ENCODE measurements at regions not wholly inside any gene's neighbourhood (a gene's known extent, or its start where the extent isn't known, plus 50 kb on each side); places are given as distances from the start of the nearest gene placed in this dataset.

DNA sequence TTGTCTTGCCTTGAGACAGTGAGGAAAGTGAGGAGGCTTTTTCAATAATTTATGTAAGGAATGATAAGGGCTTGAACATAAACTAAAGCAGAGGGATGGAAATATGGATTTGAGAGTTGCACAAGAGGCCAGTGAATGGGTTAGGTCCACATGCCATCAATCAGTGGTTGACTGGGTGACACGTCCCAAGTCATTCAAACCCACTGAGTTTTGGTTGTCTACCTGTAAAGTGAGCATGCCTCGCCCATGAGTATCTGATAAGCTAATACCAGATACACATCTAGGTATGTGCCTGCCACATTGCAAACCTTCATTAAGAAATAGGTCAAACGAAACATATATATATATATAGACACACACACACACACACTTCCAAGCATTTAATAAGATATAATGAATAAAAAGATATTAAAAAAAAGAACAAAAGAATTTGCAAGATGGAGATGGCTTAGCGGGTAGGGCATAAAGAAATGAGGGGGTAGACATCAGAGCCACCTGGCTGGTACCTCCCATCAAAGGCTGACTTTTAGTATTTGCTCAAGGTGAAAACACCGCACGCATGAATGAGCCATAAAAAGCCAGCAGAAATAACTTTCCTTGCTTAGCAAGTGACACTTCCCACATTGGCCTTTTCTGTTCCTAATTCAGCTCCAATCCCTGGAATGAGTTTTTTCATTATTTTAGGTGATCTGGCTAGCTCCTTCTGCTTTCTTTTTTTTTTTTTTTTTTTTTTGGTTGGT is 109.1 kb upstream of the GGTLC1 start:
- DNase-seq, result no peak

DNA sequence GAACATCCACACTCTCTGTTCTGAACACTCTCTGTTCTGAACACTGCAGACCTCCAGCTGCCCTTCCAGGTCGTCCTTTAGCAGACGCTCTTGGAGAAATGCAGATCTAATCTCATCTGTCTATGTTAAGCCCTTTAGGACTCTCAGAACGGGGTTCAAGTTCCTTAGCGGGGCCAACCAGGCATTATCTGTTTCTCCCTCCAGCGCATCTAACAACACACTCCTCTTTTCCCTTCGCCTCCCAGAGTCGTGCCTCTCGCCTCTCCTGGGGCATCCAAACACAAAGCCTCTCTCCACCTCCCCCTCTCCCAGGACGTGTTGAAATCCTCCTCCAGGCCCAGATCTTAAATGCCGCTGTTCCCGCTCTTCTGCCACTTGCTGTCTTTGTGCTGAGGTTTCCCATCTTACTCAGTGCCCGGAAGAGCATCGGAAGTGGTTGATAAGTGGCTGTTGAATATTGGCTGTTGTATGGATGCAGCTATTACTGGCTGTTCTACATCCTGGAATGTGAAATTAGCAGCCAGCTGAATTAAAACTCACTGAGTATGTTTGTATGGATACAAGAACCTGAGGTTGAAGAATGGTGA is 108.4 kb upstream of the GGTLC1 start:
- DNase-seq, result no peak

DNA sequence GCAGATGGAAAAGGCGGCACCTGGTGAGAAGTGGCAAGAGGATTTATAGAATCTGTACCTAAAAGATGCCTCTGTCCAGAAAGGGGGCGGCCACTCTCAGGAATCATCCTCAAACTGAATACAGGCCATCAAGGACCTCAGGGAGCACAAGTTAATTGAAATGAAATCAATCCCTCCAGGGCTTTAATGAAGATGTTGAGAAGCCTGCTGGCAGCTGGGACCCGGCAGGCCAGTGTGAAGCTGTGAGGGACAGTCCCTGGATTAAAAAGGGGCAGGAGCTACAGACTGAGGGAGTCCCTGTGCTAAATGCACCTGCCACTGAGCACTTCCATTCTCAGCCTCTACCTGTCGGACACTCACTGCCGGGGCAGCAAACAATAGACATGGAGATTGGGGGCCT is 107.7 kb upstream of the GGTLC1 start:
- no peak for DNase-seq

DNA sequence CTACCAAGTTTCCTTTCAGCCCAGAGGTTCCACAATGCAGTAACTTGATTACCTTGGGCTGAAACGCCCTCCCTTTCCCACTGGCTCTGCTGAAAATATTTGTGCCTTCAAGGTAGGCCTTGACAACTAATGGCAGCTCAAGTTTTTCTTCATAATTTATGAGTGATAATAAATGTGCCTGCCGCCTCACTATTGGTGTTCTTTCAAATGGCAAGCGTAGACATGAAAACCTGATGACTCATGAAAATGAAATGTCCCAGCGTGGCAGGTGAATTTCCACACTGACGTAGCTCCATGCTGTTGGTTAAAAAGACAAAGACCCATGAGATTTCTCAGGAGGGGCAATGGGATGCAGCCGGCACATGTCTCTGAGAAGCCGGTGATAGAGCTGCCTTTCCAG is 107.2 kb upstream of the GGTLC1 start:
- DNase-seq, result no peak

DNA sequence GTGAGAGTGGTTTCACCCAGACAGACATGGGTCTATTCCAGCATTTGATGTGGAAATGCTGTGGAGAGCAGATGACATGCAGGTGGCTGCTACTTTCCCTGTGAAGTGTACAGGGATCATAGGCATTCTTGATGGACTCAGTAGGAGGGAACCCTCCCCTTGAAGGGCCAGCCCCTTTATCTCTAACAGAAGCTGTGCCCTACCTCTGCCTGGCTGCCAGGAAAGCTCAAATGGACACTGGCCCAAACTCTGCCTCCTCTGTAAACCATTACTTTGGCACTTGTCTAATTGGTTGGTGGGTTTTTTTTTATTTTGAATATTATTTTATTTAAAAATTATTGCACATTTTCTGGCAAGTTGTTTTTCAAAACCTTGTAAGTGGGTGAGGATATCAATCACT is 106.7 kb upstream of the GGTLC1 start:
- no peak for DNase-seq

DNA sequence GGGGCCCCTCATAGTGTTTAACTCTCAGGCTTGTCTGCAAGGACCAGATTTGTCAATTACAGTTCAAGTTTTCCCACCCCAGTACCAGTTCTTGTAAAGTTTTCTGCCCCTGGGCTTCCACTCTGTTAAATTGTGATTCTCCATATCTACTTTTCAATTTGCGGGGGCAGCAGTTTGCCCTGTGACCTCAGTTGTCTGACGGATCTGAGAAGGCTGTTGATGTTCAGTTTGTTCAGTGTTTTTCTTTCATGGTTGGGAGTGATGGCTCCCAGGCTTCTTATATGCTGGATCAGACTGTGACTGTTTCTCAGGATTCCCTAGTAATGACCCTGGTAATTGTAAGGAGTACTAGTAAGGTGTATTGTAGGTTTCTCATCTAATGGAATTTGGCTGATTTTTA is 101.0 kb upstream of the GGTLC1 start:
- no peak for DNase-seq

DNA sequence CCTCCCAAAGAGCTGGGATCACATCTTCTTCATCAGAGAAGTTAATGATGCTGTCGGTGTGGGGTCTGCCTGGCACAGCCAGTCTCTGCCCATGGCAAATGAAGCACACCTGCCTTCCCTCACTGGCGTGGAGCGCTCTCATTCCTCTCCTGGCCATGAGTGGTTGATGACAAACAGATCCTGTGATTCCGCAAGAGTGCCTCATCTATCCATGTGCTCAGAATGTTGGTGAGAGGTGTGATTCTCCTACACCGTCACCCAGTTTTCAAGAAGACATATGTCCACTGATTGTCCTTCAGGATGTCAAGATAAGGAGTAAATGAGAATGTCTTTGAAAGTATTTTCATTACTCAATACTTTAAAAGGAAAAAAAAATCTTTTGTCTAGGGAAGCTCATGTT is 97.5 kb upstream of the GGTLC1 start:
- no peak for DNase-seq

DNA sequence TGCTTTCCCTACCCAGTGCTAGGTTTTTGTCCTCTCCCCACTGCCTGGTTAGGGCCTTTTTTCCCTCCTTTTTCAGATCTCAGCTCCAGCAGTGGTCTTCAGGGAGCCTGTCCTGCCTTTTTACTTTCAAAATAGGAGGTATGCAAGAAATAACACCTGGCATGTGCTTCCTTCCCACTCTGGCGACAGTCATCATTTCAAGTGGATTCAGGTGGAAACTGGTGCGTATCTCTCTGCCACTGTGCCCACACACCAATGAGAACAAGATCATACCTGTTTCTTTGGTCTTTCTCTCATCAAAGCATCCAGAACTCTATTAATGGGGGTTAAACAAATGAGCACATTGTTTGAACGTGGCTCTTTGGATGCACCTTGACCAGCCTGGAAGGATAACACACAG is 95.7 kb upstream of the GGTLC1 start:
- DNase-seq, result no peak

DNA sequence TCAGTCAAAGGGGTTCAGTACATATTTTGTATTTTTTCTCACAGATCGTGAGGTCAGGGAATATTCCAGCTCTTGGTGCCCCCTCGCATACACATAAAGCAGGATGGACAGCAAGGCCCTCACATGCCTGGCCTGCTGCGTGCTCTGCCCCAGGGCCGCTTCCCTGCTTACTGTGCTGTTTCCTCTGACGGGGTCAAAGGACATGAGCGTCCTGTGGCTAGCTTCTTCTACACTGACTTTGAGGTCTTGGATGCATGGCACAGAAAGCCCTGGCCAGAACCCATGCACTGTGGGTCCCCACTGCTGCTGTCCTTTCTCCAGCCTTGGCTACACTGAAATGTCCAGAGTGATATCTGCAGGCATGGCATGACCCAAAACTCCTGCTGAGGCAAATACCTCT is 92.5 kb upstream of the GGTLC1 start:
- DNase-seq, result no peak

DNA sequence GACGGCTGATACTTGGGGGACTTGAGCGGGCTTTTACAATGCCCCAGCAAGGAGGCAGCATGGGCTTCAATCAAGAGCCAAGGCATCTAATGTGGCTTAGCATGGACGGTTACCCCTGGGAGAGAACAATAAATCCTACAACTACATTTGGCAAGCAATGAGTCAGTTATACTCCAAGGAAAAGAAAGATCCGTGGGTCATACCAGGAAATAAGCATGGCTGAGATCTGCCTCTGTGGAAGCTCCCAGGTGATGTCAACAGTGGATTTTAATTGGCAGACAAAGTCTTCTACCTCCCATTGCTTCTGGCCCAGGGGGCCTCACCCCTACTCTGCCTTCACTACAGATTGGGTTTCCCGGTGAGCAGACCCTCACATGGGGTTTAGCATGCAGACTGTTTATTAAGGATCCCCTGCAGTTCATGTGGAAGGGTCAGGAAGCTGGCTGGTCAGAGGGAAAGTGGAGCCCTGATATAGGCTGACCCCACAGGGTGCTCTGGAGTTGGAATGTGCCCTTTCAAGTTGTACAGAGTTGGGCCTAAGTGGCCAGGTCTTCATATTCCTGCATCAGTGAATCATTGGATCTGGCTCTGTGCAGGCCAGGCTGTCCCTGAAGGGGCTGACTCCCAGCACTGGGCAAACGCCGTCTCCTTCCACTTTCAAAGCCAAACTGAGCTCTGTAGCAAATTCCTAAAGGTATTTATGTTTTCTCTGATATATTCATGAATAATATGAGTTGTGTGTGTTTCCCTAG is 91.3 kb upstream of the GGTLC1 start:
- no peak for DNase-seq

DNA sequence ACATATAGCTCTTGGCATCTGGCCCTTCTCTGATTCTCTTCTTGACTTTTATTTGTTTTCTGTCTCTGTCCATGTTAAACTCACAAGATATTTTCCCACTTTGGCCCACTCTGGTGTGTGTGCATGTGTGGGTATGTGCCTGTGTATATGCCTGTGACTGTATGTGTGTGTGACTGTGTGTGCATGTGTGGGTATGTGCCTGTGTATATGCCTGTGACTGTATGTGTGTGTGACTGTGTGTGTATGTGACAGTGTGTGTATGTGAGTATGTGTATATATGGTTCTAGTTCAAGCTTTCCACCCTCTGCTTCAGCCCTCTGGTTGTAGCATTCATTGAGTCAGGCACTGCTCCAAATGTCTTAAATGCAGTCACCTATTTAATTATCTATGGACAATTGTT is 88.6 kb upstream of the GGTLC1 start:
- DNase-seq, result no peak

DNA sequence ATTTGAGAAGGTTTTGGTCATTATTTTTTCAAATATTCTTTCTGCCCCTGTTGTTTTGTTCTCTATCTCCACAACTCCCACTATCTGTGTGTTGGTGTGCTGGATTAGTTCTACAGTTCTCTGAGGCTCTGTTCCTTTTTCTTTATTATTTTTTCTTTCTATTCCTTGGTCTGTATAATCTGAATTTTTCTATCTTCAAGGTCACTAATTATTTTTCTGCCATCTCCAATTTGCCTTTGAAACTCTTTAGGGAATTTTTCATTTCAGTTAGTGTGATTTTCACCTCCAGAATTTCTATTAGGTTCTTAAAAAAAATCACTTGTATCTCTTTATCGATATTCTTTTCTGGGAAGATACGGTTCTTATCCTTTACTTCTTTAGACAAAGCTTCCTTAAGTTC is 82.1 kb upstream of the GGTLC1 start:
- DNase-seq, result no peak

DNA sequence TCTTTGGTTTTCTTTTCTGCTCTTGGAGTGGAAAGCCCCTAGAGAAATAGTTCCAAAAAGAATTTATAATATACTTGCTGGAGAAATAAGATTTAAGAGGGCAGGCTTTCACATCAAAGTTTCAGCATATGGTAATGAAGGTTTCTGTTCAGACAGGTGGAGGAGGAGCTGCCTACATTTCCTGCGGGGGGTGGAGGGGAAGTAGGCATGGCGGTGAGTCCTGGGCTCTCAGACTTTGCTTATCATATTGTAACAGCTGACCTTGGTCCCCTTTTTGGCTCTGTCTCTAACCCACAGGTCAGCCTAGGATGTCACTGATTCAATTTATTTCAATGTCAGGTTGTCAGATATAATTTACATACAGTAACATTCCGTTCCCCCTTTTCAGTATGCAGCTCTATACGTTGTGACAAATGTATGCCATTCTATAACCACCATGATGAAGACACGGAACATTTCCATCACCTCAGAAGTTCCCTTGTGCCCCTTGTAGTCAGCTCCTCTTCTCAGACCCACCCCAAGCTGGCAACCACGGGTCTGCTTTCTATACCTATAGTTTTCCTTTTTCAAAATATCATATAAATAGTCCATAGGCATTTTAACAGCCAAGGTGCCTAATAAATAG is 77.6 kb upstream of the GGTLC1 start:
- no peak for DNase-seq

DNA sequence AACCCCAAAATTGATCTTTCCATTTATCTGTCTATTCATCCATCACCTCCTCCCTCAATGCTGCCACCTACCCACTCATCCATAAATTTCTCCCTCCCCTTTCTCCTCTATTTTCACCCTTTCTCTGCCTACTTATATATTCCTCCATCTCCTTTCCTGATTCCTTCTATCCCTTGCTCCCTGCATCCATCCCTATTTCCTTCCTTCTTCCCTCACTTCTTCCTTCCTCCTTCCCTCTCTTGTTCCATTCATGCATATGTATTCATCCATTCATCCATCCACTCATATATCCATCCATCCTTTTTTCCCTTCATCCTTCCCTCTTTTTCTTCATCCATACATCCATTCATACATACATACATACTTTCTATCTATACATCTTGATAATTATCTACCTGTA is 76.3 kb upstream of the GGTLC1 start:
- DNase-seq, result no peak

DNA sequence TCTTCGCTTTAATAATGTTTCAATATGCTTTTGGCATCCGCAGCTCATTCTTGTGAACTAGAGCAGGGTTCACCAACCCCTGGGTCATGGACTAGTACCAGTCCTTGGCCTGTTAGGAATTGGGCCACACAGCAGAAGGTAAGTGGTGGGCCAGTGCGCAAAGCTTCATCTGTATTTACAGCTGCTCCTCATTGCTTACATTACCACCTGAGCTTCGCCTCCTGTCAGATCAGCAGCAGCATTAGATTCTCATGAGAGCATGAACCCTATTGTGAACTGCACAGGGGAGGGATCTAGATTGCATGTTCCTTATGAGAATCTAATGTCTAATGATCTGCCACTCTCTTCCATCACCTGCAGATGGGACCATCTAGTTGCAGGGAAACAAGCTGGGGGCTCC is 75.5 kb upstream of the GGTLC1 start:
- no peak for DNase-seq

DNA sequence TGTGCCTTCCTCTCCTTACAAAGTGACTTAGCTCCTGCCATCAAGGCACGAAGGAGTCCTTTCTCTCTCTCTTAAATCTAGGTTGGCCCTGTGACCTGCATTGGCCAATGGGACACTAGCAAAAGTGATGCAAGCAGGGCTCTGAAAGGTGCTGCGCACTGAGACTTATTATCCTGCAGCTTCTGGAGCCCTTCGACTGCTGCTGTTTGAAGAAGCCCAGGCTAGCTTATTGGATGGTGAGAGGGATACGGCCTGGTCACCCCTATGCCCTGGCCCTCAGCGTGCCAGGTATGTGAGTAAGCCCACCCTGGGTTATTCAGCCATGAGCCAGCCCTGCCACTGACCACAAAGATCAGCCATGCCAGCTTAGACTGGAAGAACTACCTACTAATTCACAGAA is 74.5 kb upstream of the GGTLC1 start:
- DNase-seq, result no peak

DNA sequence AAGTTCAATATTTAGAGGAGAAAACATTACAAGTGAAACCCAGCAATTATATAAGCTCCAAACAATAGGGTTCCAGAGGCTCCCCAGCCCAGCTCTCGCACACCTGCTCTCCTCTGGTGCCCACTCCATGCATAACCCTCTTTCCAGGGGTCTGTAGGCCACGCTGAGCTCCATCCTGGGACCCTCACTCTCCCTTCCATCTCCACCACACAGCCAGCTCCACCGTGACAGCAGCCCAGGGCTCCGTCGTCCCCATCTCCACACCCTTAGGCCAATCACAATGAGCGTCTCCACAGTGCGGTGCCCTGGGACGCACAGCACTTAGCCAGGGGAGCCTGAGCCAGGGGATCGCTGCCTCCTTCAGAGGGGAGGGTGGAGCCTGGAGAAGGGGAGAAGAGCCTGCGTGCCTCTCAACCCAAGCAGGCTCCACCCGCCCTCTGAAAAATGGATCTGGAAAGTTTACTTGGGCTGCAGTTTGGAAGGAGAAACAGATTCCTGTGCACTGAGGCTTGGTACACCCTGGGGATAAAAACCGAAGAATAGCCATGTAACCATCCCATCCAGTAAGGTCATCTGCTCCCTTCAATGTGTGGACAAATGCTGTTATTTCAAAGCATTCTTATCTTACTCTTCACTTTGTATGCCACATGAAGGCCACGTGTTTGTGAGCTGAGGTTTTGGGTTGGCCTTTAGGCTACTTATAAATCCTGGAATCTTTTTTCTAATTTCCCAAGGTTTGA is 72.4 kb upstream of the GGTLC1 start:
- no peak for DNase-seq

DNA sequence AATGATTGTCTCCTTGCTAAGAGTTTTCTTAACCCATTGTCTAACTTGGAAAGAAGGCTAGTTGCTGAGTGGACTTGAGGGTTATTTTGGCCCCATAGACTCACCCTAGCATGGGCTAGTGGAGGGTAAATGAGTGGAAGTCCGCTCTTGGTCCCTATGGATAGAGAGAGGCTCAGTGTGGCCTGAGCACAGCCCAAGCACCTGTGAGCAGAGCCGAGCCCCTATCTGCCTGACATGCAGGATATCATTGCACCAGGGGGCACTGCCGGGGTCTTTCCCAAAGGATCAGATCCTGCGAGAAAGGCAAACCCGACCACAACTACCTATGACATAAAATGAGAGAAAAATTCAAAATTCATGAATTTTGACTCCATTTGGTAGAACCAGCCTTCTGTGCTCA is 70.6 kb upstream of the GGTLC1 start:
- no peak for DNase-seq

DNA sequence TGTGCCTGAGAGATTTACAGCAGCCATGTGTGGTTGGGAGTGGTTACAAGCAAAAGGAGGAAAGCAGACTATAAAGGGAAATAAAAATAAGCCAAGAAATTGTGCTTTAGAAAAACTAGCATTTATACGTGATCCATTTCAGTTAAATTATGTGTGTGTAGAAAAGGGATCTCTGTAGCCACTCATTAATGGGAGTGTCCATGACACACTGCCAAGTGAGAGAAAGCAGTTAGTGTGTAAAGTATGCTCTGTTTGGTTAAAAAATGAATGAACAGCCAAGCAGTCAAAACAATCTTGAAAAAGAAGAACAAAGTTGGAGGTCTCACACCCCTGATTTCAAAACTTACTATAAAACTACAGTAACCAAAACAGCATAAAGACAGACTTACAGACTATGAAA is 67.9 kb upstream of the GGTLC1 start:
- DNase-seq, result no peak

DNA sequence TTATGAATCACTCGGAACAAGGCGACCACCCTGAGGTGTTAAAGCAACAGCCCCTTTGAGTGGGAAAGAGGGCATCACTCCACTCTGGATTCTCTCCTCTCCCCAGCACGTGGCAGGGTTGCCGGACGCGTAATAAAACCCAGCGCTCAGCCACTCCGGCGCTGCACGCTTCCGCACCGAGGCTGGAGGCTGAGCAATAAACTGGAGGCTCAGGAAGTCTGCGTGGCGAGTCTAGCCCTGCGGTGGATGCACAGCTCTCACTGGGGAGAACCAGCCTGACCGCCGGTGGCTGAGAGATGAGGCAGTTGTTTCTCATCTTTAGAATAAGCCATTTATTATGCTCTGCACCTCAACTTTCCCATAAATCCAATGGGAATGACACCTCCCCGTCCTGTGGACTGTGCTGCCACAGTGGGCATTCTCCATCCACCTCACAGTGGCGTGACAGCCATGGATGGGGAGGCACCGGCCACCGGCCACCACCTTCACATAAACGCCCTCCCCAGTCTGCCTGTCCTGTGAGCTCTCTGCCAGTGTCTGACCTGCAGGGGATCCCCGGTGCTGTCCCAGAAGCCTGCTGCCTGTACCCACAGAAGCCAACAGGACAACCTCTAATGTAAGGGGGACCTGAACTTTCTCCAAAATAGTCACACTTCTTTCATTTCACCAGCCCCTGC is 64.2 kb upstream of the GGTLC1 start:
- DNase-seq, result no peak

DNA sequence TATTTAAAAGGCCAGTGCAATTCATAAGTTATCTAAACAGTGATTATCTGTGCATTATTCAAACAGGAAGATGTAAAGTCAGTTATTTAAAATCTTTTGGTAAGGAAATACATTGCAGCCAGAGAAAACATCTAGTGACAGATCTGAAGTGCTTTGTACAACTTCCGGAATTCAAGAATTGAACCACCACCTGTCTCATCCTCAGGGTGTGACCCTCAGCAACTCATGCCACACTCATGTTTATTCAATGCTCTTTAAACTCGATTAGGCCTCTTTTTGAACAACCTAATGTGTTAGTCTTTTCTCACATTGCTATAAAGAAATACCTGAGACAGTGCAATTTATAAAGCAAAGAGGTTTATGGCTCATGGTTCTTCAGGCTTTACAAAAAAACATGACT is 62.6 kb upstream of the GGTLC1 start:
- no peak for DNase-seq

DNA sequence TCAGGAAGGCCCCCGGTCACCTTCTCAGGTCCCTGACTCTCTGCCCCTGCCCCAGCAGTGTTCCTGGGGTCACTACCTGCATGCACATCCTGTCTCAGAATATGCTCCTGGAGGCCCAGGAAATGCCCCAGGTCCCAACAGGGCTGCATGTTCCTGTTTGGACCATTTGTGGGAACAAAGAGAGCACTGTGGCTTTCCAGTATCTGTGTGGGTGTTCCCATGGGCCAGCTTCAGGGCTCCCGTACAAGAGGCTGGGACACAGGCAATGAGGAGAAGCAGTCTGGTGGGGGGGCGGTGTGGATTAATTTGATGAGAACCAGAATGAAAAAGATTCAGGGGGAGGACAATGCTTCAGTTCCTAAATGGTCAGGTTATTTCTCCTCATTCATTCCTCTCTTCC is 61.5 kb upstream of the GGTLC1 start:
- DNase-seq, result no peak

DNA sequence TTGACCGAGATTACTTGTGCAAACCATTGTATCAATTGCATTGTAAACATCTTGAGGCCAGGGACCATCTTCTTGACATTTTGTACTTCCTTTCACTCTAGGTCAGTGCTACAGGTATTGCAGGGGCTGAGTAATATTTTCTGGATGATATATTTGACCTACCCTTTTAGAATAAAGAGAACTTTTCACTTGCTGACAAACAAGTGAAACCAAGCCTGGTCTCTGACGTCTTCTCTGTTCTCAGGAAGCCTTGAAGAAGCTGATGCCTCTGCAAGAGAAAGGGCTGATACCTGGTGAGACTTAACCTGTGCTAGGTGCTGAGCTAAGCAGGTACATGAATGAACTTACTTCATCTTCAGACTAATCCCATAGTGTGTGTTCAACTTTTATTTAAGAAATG is 60.5 kb upstream of the GGTLC1 start:
- DNase-seq, result no peak
